ENCODE measurements at regions not wholly inside any gene's neighbourhood (a gene's known extent, or its start where the extent isn't known, plus 50 kb on each side); places are given as distances from the start of the nearest gene placed in this dataset.

GRCh38 chr11:11047851-11048610 lies 190.2 kb upstream of the ZBED5 start:
- H3K9me3 Mint-ChIP-seq, result peaks cover 30% of the 10 kb centered on the region
- no peak for ATAC-seq
- H3K4me3 Mint-ChIP-seq, result no peak overlapping the region
- DNase-seq (ENCODE audit: low spot score), result no peak
- peaks cover 6% of the 10 kb centered on the region; the same call in 1 of the 2 replicates for H3K36me3 Mint-ChIP-seq
- POLR2A ChIA-PET, result no interaction called here
- H3K4me1 Mint-ChIP-seq, result 0 out of 2 replicates have a peak, but pooled peaks cover 3% of the 10 kb centered on the region
- CTCF ChIA-PET, result interaction anchor here (0.6 kb wide), 1 partner anchor 30 kb away, joined by 5 read pairs; no protein-coding TSS in a partner anchor
- TF ChIP-seq ELF4 (CRISPR knock-in tag; IDR thresholded peaks at IDR 0.05; ENCODE audit: low read depth) (no peak), NFATC4 (CRISPR knock-in tag; IDR thresholded peaks at IDR 0.05) (no peak), ZNF232 (CRISPR knock-in tag; IDR thresholded peaks at IDR 0.05) (no peak), CREM (CRISPR knock-in tag; IDR thresholded peaks at IDR 0.05) (no peak), ATF3 (CRISPR knock-in tag; conservative IDR thresholded peaks at IDR 0.05) (no peak), ZNF121 (CRISPR knock-in tag; IDR thresholded peaks at IDR 0.05) (no peak), FOXK1 (CRISPR knock-in tag; IDR thresholded peaks at IDR 0.05) (no peak), IRF1 (CRISPR knock-in tag; IDR thresholded peaks at IDR 0.05) (no peak), NR3C1 (CRISPR knock-in tag; conservative IDR thresholded peaks at IDR 0.05; ENCODE audit: low read depth) (no peak), MYBL2 (CRISPR knock-in tag; IDR thresholded peaks at IDR 0.05) (no peak)
- no peak overlapping the region for H3K27ac Mint-ChIP-seq
- peaks cover 5% of the 10 kb centered on the region; the same call in 1 of the 2 replicates for H3K27me3 Mint-ChIP-seq (ENCODE audit: low read depth)

GRCh38 chr11:11046781-11047180 lies 188.9 kb upstream of the ZBED5 start:
- ATAC-seq (no peak), DNase-seq (ENCODE audit: low spot score) (no peak)
- Mint-ChIP-seq H3K9me3 (peaks cover 19% of the 10 kb centered on the region), H3K4me1 (0 out of 2 replicates have a peak, but pooled peaks cover 3% of the 10 kb centered on the region), H3K4me3 (no peak overlapping the region), H3K27ac (no peak overlapping the region), H3K36me3 (no peaks in the 10 kb centered on the region), H3K27me3 (ENCODE audit: low read depth) (peaks cover 5% of the 10 kb centered on the region; the same call in 1 of the 2 replicates)
- POLR2A ChIA-PET, result no interaction called here
- CTCF ChIA-PET, result no interaction called here
- TF ChIP-seq MXD4 (CRISPR knock-in tag; IDR thresholded peaks at IDR 0.05; ENCODE audit: borderline replicate concordance) (no peak), IRF1 (CRISPR knock-in tag; IDR thresholded peaks at IDR 0.05) (no peak), HMGXB4 (CRISPR knock-in tag; IDR thresholded peaks at IDR 0.05) (no peak), MLX (CRISPR knock-in tag; IDR thresholded peaks at IDR 0.05) (no peak), SMAD3 (CRISPR knock-in tag; IDR thresholded peaks at IDR 0.05; ENCODE audit: borderline replicate concordance) (no peak), CREB1 (CRISPR knock-in tag; IDR thresholded peaks at IDR 0.05) (no peak), NFE2L1 (CRISPR knock-in tag; IDR thresholded peaks at IDR 0.05) (no peak), ZNF423 (CRISPR knock-in tag; IDR thresholded peaks at IDR 0.05) (no peak), FOXJ3 (CRISPR knock-in tag; IDR thresholded peaks at IDR 0.05; ENCODE audit: borderline replicate concordance) (no peak), CTCF (IDR thresholded peaks at IDR 0.05) (no peak), ETV6 (CRISPR knock-in tag; IDR thresholded peaks at IDR 0.05) (no peak), OVOL2 (CRISPR knock-in tag; IDR thresholded peaks at IDR 0.05; ENCODE audit: borderline replicate concordance) (no peak), ZNF396 (CRISPR knock-in tag; IDR thresholded peaks at IDR 0.05; ENCODE audit: borderline replicate concordance) (no peak)
